ACHN (cell line): ENCODE measurements at regions not wholly inside any gene's neighbourhood (a gene's known extent, or its start where the extent isn't known, plus 50 kb on each side); places are given as distances from the start of the nearest gene placed in this dataset.

Source experiments
- DNase-seq: peaks from one replicate; pipeline ENCODE4 v3.0.0-alpha.2; 2015
- in situ Hi-C: cut with HindIII; loops from 2 replicates; pipeline ENCODE4 v1.10.0; 2017; ENCODE audit warnings: low sequenced_read_pairs, low pct_ligation_motif_present, low pct_unique_long_range_greater_than_20kb

- DNase-seq = no peak
Measured at GRCh38 chr6:1108198-1108597, 203.7 kb upstream of the FOXQ1 start.

GRCh38 chr6:1107578-1107977, 204.3 kb upstream of the FOXQ1 start:
- no peak for DNase-seq
- in situ Hi-C loops = no loop called here

More at GRCh38 chr6:1108198-1108597, 203.7 kb upstream of the FOXQ1 start:
- in situ Hi-C loops = no loop called here

- in situ Hi-C loops = no loop called here
- DNase-seq = no peak
Measured at GRCh38 chr6:1105833-1106400, 206.0 kb upstream of the FOXQ1 start.

- no peak for DNase-seq
- in situ Hi-C loops = no loop called here
Measured at GRCh38 chr6:1104988-1105670, 206.8 kb upstream of the FOXQ1 start.

- DNase-seq = no peak
- in situ Hi-C loops = no loop called here
Measured at GRCh38 chr6:1103945-1104623, 207.8 kb upstream of the FOXQ1 start.

GRCh38 chr6:1103021-1103420, 208.9 kb upstream of the FOXQ1 start:
- in situ Hi-C loops = no loop called here
- DNase-seq = no peak

GRCh38 chr6:1100269-1100668, 211.6 kb upstream of the FOXQ1 start:
- no peak for DNase-seq
- in situ Hi-C loops = no loop called here

- DNase-seq = no peak
- in situ Hi-C loops = no loop called here
Measured at GRCh38 chr6:1099264-1099663, 212.6 kb upstream of the FOXQ1 start.

GRCh38 chr6:1096967-1097765, 214.7 kb upstream of the FOXQ1 start:
- no peak for DNase-seq
- in situ Hi-C loops = no loop called here

- no peak for DNase-seq
- in situ Hi-C loops = no loop called here
Measured at GRCh38 chr6:1094306-1094705, 217.6 kb upstream of the FOXQ1 start.

GRCh38 chr6:1091900-1092299, 220.0 kb upstream of the FOXQ1 start:
- in situ Hi-C loops = no loop called here
- DNase-seq = no peak

GRCh38 chr6:1089859-1090258, 222.0 kb upstream of the FOXQ1 start:
- DNase-seq = no peak
- in situ Hi-C loops = no loop called here

- in situ Hi-C loops = no loop called here
Measured at GRCh38 chr6:1088492-1089001, 223.4 kb upstream of the FOXQ1 start.

GRCh38 chr6:1087154-1087843, 224.6 kb upstream of the FOXQ1 start:
- in situ Hi-C loops = no loop called here
- no peak for DNase-seq

More at GRCh38 chr6:1088492-1089001, 223.4 kb upstream of the FOXQ1 start:
- DNase-seq = no peak

GRCh38 chr6:1086446-1087153, 225.3 kb upstream of the FOXQ1 start:
- in situ Hi-C loops = no loop called here
- no peak for DNase-seq

- in situ Hi-C loops = no loop called here
- peak; percentile 16 for DNase-seq
Measured at GRCh38 chr6:1082285-1082935, 229.5 kb upstream of the FOXQ1 start.

- DNase-seq = no peak
Measured at GRCh38 chr6:1081551-1082284, 230.2 kb upstream of the FOXQ1 start.

More at GRCh38 chr6:1081551-1082284, 230.2 kb upstream of the FOXQ1 start:
- in situ Hi-C loops = no loop called here
